Panc1 (cell line): ENCODE measurements at regions not wholly inside any gene's neighbourhood (a gene's known extent, or its start where the extent isn't known, plus 50 kb on each side); places are given as distances from the start of the nearest gene placed in this dataset.

ENCODE experiments used
- ATAC-seq: fragments of 200-7000 bp; cut with Tn5 transposase; 2 replicates; pipeline ENCODE4 v1.9.1; 2020; ENCODE audit warnings: mild to moderate bottlenecking, moderate library complexity
- BruUV-seq: library from RNA; stranded (reverse); fragments of 400-500 nt; replicated peaks from 2 replicates; lab custom pipeline; 2021; lab: Mats Ljungman, UMichigan
- CTCF ChIA-PET: fragments of 300-600 bp; sonication (Branson Sonifier 250); formaldehyde crosslinking; loops from one replicate; lab custom pipeline; 2022; ENCODE audit warnings: antibody characterized with exemption; lab: Charles Lee
- POLR2A ChIA-PET: fragments of 300-600 bp; sonication (Branson Sonifier 250); formaldehyde crosslinking; loops from one replicate; lab custom pipeline; 2022; ENCODE audit warnings: antibody characterized with exemption; lab: Charles Lee
- DNase-seq: peaks from one replicate; pipeline ENCODE4 v3.0.0-alpha.2; 2010; ENCODE audit warnings: low read depth, low spot score
- H3K27ac ChIP-seq: 2 replicates; pipeline ENCODE4 v1.5.1; 2011; ENCODE audit warnings: mild to moderate bottlenecking, low read length, inconsistent platforms
- H3K27me3 ChIP-seq: fragments of 200-500 bp; sonication (Bioruptor generic); 2 replicates; pipeline ENCODE4 v1.6.0; 2014; ENCODE audit warnings: low read length, inconsistent platforms; ENCODE audit not compliant: control insufficient read depth, insufficient read depth
- H3K36me3 ChIP-seq: fragments of 200-500 bp; sonication (Bioruptor generic); 2 replicates; pipeline ENCODE4 v1.5.1; 2014; ENCODE audit warnings: inconsistent platforms, mild to moderate bottlenecking, low read length, moderate library complexity; ENCODE audit not compliant: control insufficient read depth, insufficient read depth
- H3K4me1 ChIP-seq: 2 replicates; pipeline ENCODE4 v1.5.1; 2011; ENCODE audit warnings: inconsistent platforms, mild to moderate bottlenecking, low read length, moderate library complexity; ENCODE audit not compliant: control insufficient read depth, insufficient read depth
- H3K4me3 ChIP-seq, 2 experiments: 2 replicates each; pipeline ENCODE4 v1.5.1; 2011 to 2012; ENCODE audit warnings: low read depth in 2 of 2, low read length in 2 of 2, mild to moderate bottlenecking in 2 of 2, inconsistent platforms in 1 of 2, moderate library complexity in 1 of 2
- H3K9me3 ChIP-seq: fragments of 200-500 bp; sonication (Bioruptor generic); 2 replicates; pipeline ENCODE4 v1.5.1; 2014; ENCODE audit warnings: low read depth, mild to moderate bottlenecking, inconsistent platforms, low read length, moderate library complexity; ENCODE audit not compliant: control insufficient read depth, insufficient read depth
- POLR2AphosphoS5 ChIP-seq: IDR thresholded peaks from 2 replicates; pipeline ENCODE4 v1.6.1; 2012; ENCODE audit warnings: mild to moderate bottlenecking, low read depth, low read length, moderate library complexity
- SIN3A ChIP-seq: IDR thresholded peaks from 2 replicates; pipeline ENCODE4 v1.6.1; 2012; ENCODE audit warnings: low read depth, mild to moderate bottlenecking, low read length, moderate library complexity, borderline replicate concordance; ENCODE audit not compliant: insufficient read depth
- TCF7L2 ChIP-seq: IDR thresholded peaks from 2 replicates; pipeline ENCODE4 v1.6.1; 2011; ENCODE audit warnings: mild to moderate bottlenecking, low read depth, low read length, inconsistent platforms
- in situ Hi-C: cut with HindIII; loops from 2 replicates; pipeline ENCODE4 v1.10.0; 2016; ENCODE audit warnings: low sequenced_read_pairs, low pct_unique_long_range_greater_than_20kb
- intact Hi-C: fragments of 100-400 bp; cut with micrococcal nuclease; formaldehyde crosslinking; loops from one replicate; pipeline ENCODE4 v1.10.0; 2022; ENCODE audit not compliant: unreplicated experiment
- TF ChIP-seq, protein P1 (sequence below), 2 experiments: IDR thresholded peaks; 2 replicates each; pipeline ENCODE4 v1.6.1; 2011 to 2012; ENCODE audit warnings: low read depth in 2 of 2, control low read depth in 1 of 2, low read length in 1 of 2, mild to moderate bottlenecking in 1 of 2, moderate library complexity in 1 of 2; ENCODE audit not compliant: insufficient read depth in 1 of 2
- TF ChIP-seq, protein P2 (sequence below): fragments of 450-650 bp; IDR thresholded peaks from 2 replicates; pipeline ENCODE4 v1.5.1; 2017; ENCODE audit warnings: mild to moderate bottlenecking

DNA sequence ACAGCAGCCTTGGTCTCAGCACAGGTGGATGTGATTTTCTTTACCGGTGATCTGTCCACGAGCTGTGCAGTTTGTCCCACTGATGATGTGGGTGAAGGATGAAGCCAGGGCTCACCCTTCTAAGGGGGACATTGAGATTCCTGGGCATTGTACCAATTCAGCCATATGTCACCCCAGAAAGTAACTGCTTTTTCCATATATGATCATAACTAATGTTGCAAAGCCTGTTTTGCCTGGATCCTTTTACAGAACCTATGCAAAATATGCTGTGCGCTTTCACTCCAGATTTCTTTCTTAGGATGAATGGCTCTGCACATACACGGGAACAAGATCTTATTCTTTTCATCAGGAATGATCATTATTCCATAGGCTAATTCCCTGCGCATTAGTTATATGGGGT, 96.9 kb upstream of the POU3F3 start:
- H3K9me3 ChIP-seq = no peaks in the 10 kb centered on the region
- intact Hi-C loops (no loop called here), in situ Hi-C loops (no loop called here)
- BruUV-seq = no TSS peak
- POLR2A ChIA-PET = no interaction called here
- CTCF ChIA-PET = no interaction called here
- no peaks in the 10 kb centered on the region for H3K36me3 ChIP-seq
- no peak for DNase-seq
- 0 out of 2 replicates have a peak, but pooled peaks cover 2% of the 10 kb centered on the region for H3K27me3 ChIP-seq
- H3K4me3 ChIP-seq = no peak overlapping the region
- ATAC-seq = no peak
- no peak overlapping the region for H3K27ac ChIP-seq
- no peaks in the 10 kb centered on the region for H3K4me1 ChIP-seq
- TF ChIP-seq, protein P1, sequence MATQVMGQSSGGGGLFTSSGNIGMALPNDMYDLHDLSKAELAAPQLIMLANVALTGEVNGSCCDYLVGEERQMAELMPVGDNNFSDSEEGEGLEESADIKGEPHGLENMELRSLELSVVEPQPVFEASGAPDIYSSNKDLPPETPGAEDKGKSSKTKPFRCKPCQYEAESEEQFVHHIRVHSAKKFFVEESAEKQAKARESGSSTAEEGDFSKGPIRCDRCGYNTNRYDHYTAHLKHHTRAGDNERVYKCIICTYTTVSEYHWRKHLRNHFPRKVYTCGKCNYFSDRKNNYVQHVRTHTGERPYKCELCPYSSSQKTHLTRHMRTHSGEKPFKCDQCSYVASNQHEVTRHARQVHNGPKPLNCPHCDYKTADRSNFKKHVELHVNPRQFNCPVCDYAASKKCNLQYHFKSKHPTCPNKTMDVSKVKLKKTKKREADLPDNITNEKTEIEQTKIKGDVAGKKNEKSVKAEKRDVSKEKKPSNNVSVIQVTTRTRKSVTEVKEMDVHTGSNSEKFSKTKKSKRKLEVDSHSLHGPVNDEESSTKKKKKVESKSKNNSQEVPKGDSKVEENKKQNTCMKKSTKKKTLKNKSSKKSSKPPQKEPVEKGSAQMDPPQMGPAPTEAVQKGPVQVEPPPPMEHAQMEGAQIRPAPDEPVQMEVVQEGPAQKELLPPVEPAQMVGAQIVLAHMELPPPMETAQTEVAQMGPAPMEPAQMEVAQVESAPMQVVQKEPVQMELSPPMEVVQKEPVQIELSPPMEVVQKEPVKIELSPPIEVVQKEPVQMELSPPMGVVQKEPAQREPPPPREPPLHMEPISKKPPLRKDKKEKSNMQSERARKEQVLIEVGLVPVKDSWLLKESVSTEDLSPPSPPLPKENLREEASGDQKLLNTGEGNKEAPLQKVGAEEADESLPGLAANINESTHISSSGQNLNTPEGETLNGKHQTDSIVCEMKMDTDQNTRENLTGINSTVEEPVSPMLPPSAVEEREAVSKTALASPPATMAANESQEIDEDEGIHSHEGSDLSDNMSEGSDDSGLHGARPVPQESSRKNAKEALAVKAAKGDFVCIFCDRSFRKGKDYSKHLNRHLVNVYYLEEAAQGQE (IDR thresholded peaks at IDR 0.05; ENCODE audit: insufficient read depth in 1 of 2, low read depth in 2 of 2, low read length in 1 of 2) = no peak
- TF ChIP-seq TCF7L2 (no peak), SIN3A (no peak), POLR2AphosphoS5 (no peak)
- TF ChIP-seq, protein P2, sequence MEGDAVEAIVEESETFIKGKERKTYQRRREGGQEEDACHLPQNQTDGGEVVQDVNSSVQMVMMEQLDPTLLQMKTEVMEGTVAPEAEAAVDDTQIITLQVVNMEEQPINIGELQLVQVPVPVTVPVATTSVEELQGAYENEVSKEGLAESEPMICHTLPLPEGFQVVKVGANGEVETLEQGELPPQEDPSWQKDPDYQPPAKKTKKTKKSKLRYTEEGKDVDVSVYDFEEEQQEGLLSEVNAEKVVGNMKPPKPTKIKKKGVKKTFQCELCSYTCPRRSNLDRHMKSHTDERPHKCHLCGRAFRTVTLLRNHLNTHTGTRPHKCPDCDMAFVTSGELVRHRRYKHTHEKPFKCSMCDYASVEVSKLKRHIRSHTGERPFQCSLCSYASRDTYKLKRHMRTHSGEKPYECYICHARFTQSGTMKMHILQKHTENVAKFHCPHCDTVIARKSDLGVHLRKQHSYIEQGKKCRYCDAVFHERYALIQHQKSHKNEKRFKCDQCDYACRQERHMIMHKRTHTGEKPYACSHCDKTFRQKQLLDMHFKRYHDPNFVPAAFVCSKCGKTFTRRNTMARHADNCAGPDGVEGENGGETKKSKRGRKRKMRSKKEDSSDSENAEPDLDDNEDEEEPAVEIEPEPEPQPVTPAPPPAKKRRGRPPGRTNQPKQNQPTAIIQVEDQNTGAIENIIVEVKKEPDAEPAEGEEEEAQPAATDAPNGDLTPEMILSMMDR = no peak

DNA sequence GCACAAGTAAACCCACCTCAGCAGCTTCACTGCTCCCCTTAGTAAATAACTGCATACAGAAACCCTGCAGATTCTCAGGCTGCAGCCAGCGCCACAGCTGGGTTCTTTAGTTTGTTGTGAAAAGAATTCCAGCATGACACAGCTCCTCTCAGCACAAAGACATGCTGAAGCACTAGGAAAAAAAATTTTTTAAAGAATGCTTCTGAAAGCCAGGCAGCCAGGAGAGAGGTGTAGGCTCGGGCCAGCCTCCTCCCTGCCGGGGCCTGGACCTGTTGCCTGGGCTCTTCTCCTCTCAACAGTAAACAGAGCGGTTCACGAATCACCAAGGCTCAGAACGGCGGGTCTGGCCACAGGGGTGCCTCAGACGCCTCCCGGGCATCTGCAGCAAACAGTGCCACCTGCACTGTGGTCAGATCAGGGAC, 95.7 kb upstream of the POU3F3 start:
- TF ChIP-seq, protein P1 (IDR thresholded peaks at IDR 0.05; ENCODE audit: insufficient read depth in 1 of 2, low read depth in 2 of 2, low read length in 1 of 2) = no peak
- TF ChIP-seq, protein P2 = no peak
- no peak for TF ChIP-seq POLR2AphosphoS5
- TF ChIP-seq SIN3A = no peak
- TF ChIP-seq TCF7L2 = no peak
- H3K4me1 ChIP-seq = no peaks in the 10 kb centered on the region
- ATAC-seq (peak; percentile 51; the same call in 1 of the 2 replicates), DNase-seq (no peak)
- ChIA-PET POLR2A (no interaction called here), CTCF (no interaction called here)
- intact Hi-C loops (no loop called here), in situ Hi-C loops (no loop called here)
- no peaks in the 10 kb centered on the region for H3K36me3 ChIP-seq
- H3K27ac ChIP-seq = no peak overlapping the region
- no TSS peak for BruUV-seq
- H3K4me3 ChIP-seq = no peak overlapping the region
- H3K27me3 ChIP-seq = 0 out of 2 replicates have a peak, but pooled peaks cover 2% of the 10 kb centered on the region
- H3K9me3 ChIP-seq = no peaks in the 10 kb centered on the region
